Kidney epithelial cell (primary cell): ENCODE measurements at regions not wholly inside any gene's neighbourhood (a gene's known extent, or its start where the extent isn't known, plus 50 kb on each side); places are given as distances from the start of the nearest gene placed in this dataset.

Source experiments
- DNase-seq: peaks from one replicate; pipeline ENCODE4 v3.0.0-alpha.2; 2010; ENCODE audit warnings: low read depth
- H3K27me3 ChIP-seq: 2 replicates; pipeline ENCODE4 v1.6.0; 2011; ENCODE audit warnings: low read length; ENCODE audit not compliant: control insufficient read depth, insufficient read depth
- H3K36me3 ChIP-seq: 2 replicates; pipeline ENCODE4 v1.5.1; 2011; ENCODE audit warnings: low read length; ENCODE audit not compliant: control insufficient read depth, insufficient read depth
- H3K4me3 ChIP-seq: 2 replicates; pipeline ENCODE4 v1.5.1; 2011; ENCODE audit warnings: low read depth, mild to moderate bottlenecking, control low read depth, low read length
- CTCF ChIP-seq: IDR thresholded peaks from 2 replicates; pipeline ENCODE4 v1.5.1; 2011; ENCODE audit warnings: mild to moderate bottlenecking, moderate library complexity, low read length, control low read depth, inconsistent platforms; ENCODE audit not compliant: insufficient read depth, poor library complexity, severe bottlenecking

GRCh38 chr22:48523091-48523490 is 1304.6 kb downstream of the BRD1 start:
- no peak overlapping the region for H3K4me3 ChIP-seq
- TF ChIP-seq CTCF, result no peak
- H3K27me3 ChIP-seq, result no peaks in the 10 kb centered on the region
- no peak for DNase-seq
- no peaks in the 10 kb centered on the region for H3K36me3 ChIP-seq

- DNase-seq, result no peak
- TF ChIP-seq CTCF, result no peak
- Histone ChIP-seq H3K4me3 (no peak overlapping the region), H3K36me3 (no peaks in the 10 kb centered on the region), H3K27me3 (no peaks in the 10 kb centered on the region)
Measured at GRCh38 chr22:48522271-48522670, 1305.4 kb downstream of the BRD1 start.

- H3K4me3 ChIP-seq, result no peak overlapping the region
- H3K27me3 ChIP-seq, result no peaks in the 10 kb centered on the region
- TF ChIP-seq CTCF, result no peak
- H3K36me3 ChIP-seq, result no peaks in the 10 kb centered on the region
- no peak for DNase-seq
Measured at GRCh38 chr22:48520884-48521588, 1306.6 kb downstream of the BRD1 start.

- Histone ChIP-seq H3K36me3 (no peaks in the 10 kb centered on the region), H3K4me3 (no peak overlapping the region), H3K27me3 (no peaks in the 10 kb centered on the region)
- no peak for TF ChIP-seq CTCF
- DNase-seq, result no peak
Measured at GRCh38 chr22:48520207-48520606, 1307.5 kb downstream of the BRD1 start.

GRCh38 chr22:48517039-48518030 is 1310.3 kb downstream of the BRD1 start:
- no peaks in the 10 kb centered on the region for H3K27me3 ChIP-seq
- TF ChIP-seq CTCF, result no peak
- no peak for DNase-seq
- no peak overlapping the region for H3K4me3 ChIP-seq
- H3K36me3 ChIP-seq, result no peaks in the 10 kb centered on the region
